H1 (cell line): ENCODE measurements at regions not wholly inside any gene's neighbourhood (a gene's known extent, or its start where the extent isn't known, plus 50 kb on each side); places are given as distances from the start of the nearest gene placed in this dataset.

ENCODE experiments used
- CBX5 ChIP-seq: fragments of 300-800, 300-1000 bp; sonication (generic); IDR thresholded peaks from 2 replicates; pipeline ENCODE4 v1.7.1; 2016; ENCODE audit warnings: antibody characterized with exemption, low read length, low read depth
- NANOG ChIP-seq: IDR thresholded peaks from 2 replicates; pipeline ENCODE4 v1.6.1; 2011; ENCODE audit warnings: low read length, low read depth, mild to moderate bottlenecking, inconsistent platforms; ENCODE audit not compliant: insufficient read depth, poor library complexity, severe bottlenecking
- POLR2A ChIP-seq, 2 experiments: IDR thresholded peaks; 1 replicate in 1 of 2; 2 replicates in 1 of 2; pipeline ENCODE4 v1.6.1; 2011; ENCODE audit warnings: low read depth in 2 of 2, low read length in 2 of 2, mild to moderate bottlenecking in 2 of 2; ENCODE audit errors: control extremely low read depth in 1 of 2
- POLR2AphosphoS5 ChIP-seq: IDR thresholded peaks from 2 replicates; pipeline ENCODE4 v1.6.1; 2011; ENCODE audit warnings: low read depth, low read length
- RAD21 ChIP-seq, 2 experiments: IDR thresholded peaks in 1 of 2; conservative IDR thresholded peaks in 1 of 2; 2 replicates each; pipeline ENCODE4 v1.6.1; 2011; ENCODE audit warnings: low read depth in 2 of 2, low read length in 2 of 2, improper control_type of control experiment in 1 of 2, inconsistent platforms in 1 of 2, mild to moderate bottlenecking in 1 of 2, moderate library complexity in 1 of 2
- RFX5 ChIP-seq: IDR thresholded peaks from 2 replicates; pipeline ENCODE4 v1.6.1; 2011; ENCODE audit warnings: low read depth, low read length, improper control_type of control experiment, borderline replicate concordance
- TEAD4 ChIP-seq: IDR thresholded peaks from 2 replicates; pipeline ENCODE4 v1.6.1; 2012; ENCODE audit warnings: low read depth, low read length, inconsistent platforms, mixed read lengths
- YY1 ChIP-seq: IDR thresholded peaks from 2 replicates; pipeline ENCODE4 v1.6.1; 2011; ENCODE audit warnings: low read depth, mild to moderate bottlenecking, low read length
- ZNF274 ChIP-seq: IDR thresholded peaks from 2 replicates; pipeline ENCODE4 v1.7.0; 2012; ENCODE audit warnings: low read length, borderline replicate concordance; ENCODE audit errors: extremely low read depth
- TF ChIP-seq, protein P1 (sequence below), 3 experiments: IDR thresholded peaks; 1 replicate in 2 of 3; 2 replicates in 1 of 3; pipeline versions ENCODE4 v1.5.1 to v1.6.1; 2011; ENCODE audit warnings: low read length in 3 of 3, mild to moderate bottlenecking in 3 of 3, inconsistent platforms in 2 of 3, low read depth in 1 of 3, moderate library complexity in 1 of 3; ENCODE audit not compliant: insufficient read depth in 1 of 3; ENCODE audit errors: control extremely low read depth in 1 of 3

DNA sequence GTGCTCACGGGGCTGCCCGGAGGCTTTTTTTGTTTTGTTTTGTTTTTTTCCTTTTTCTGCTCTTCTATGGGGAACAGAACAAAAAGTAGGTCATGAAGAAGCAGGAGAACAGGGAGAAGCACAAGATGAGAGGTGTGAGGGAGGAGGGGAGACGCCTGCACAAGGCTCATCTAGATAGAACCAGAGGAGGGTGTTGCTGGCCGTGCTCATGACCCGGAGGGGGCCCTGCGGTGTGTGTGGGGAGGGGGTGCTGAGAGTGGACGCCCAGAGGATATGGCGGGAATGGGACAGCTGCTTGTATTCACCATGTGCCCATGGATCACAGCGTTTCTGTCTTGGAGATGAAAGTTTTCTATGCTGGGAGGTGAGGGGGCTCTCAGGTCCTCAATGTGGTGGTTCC, 183.7 kb downstream of the FOXL1 start:
- TF ChIP-seq NANOG = no peak
- no peak for TF ChIP-seq CBX5
- no peak for TF ChIP-seq RFX5
- TF ChIP-seq, protein P1, sequence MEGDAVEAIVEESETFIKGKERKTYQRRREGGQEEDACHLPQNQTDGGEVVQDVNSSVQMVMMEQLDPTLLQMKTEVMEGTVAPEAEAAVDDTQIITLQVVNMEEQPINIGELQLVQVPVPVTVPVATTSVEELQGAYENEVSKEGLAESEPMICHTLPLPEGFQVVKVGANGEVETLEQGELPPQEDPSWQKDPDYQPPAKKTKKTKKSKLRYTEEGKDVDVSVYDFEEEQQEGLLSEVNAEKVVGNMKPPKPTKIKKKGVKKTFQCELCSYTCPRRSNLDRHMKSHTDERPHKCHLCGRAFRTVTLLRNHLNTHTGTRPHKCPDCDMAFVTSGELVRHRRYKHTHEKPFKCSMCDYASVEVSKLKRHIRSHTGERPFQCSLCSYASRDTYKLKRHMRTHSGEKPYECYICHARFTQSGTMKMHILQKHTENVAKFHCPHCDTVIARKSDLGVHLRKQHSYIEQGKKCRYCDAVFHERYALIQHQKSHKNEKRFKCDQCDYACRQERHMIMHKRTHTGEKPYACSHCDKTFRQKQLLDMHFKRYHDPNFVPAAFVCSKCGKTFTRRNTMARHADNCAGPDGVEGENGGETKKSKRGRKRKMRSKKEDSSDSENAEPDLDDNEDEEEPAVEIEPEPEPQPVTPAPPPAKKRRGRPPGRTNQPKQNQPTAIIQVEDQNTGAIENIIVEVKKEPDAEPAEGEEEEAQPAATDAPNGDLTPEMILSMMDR (IDR thresholded peaks at IDR 0.05; ENCODE audit: control extremely low read depth in 1 of 3, insufficient read depth in 1 of 3, low read depth in 1 of 3, low read length in 3 of 3) = no peak
- no peak for TF ChIP-seq POLR2A (IDR thresholded peaks at IDR 0.05; ENCODE audit: control extremely low read depth in 1 of 2, low read depth in 2 of 2, low read length in 2 of 2)
- TF ChIP-seq ZNF274 = no peak
- no peak for TF ChIP-seq TEAD4
- TF ChIP-seq YY1 = no peak
- no peak for TF ChIP-seq POLR2AphosphoS5
- TF ChIP-seq RAD21 (IDR thresholded peaks at IDR 0.05 in 1 of 2, conservative IDR thresholded peaks at IDR 0.05 in 1 of 2; ENCODE audit: low read depth in 2 of 2, low read length in 2 of 2) = no peak
